SU-DHL-6 (cell line): ENCODE measurements at regions not wholly inside any gene's neighbourhood (a gene's known extent, or its start where the extent isn't known, plus 50 kb on each side); places are given as distances from the start of the nearest gene placed in this dataset.

Experiments used
- H2AFZ ChIP-seq: fragments of 200-600 bp; sonication (generic); 2 replicates; pipeline ENCODE4 v1.6.1; 2014; ENCODE audit warnings: low read depth, mild to moderate bottlenecking, moderate library complexity, mixed read lengths, antibody characterized with exemption, low read length; ENCODE audit not compliant: severe bottlenecking
- H3F3A ChIP-seq: fragments of 200-600 bp; shearing (Covaris generic); 2 replicates; pipeline ENCODE4 v1.6.0; 2016; ENCODE audit warnings: antibody characterized with exemption, mild to moderate bottlenecking; ENCODE audit not compliant: insufficient read depth
- H3K27ac ChIP-seq: fragments of 200-600 bp; sonication (generic); 2 replicates; pipeline ENCODE4 v1.5.1; 2016; ENCODE audit warnings: low read depth, mild to moderate bottlenecking, low read length, moderate library complexity, mixed read lengths
- H3K27me3 ChIP-seq: fragments of 200-600 bp; sonication (generic), shearing (Covaris generic); 2 replicates; pipeline ENCODE4 v1.6.0; 2014; ENCODE audit warnings: mild to moderate bottlenecking, low read length
- H3K36me3 ChIP-seq: fragments of 200-600 bp; sonication (generic); 2 replicates; pipeline ENCODE4 v1.6.1; 2014; ENCODE audit warnings: mild to moderate bottlenecking, low read length, mixed read lengths
- H3K4me2 ChIP-seq: fragments of 300-600, 200-600 bp; shearing (Covaris generic), sonication (generic); 2 replicates; pipeline ENCODE4 v1.6.0; 2014; ENCODE audit warnings: low read length, low read depth, mild to moderate bottlenecking; ENCODE audit not compliant: poor library complexity, severe bottlenecking
- H3K4me3 ChIP-seq: fragments of 200-600 bp; sonication (generic); 2 replicates; pipeline ENCODE4 v1.5.1; 2014; ENCODE audit warnings: antibody characterized with exemption, low read length, mild to moderate bottlenecking, mixed read lengths; ENCODE audit not compliant: insufficient read depth, poor library complexity, severe bottlenecking
- H3K79me2 ChIP-seq: fragments of 200-600 bp; sonication (generic); 2 replicates; pipeline ENCODE4 v1.6.1; 2014; ENCODE audit warnings: mild to moderate bottlenecking, low read length, moderate library complexity; ENCODE audit not compliant: insufficient read depth
- H3K9ac ChIP-seq: fragments of 200-600 bp; sonication (generic); 2 replicates; pipeline ENCODE4 v1.7.0; 2014; ENCODE audit warnings: mild to moderate bottlenecking, low read length
- H3K9me2 ChIP-seq: fragments of 200-600 bp; sonication (generic); replicated peaks from 2 replicates; pipeline ENCODE4 v1.6.1; 2014; ENCODE audit warnings: low read length; ENCODE audit not compliant: insufficient read depth
- H3K9me3 ChIP-seq: fragments of 200-600 bp; sonication (generic); 2 replicates; pipeline ENCODE4 v1.6.1; 2014; ENCODE audit warnings: low read length, mixed read lengths; ENCODE audit not compliant: insufficient read depth
- H4K20me1 ChIP-seq: fragments of 200-600 bp; sonication (generic); 2 replicates; pipeline ENCODE4 v1.6.1; 2014; ENCODE audit warnings: low read depth, mild to moderate bottlenecking, antibody characterized with exemption, low read length, moderate library complexity, mixed read lengths
- EZH2phosphoT487 ChIP-seq: fragments of 200-600 bp; sonication (generic), shearing (Covaris generic); conservative IDR thresholded peaks from 2 replicates; pipeline ENCODE4 v1.6.1; 2018; ENCODE audit warnings: mild to moderate bottlenecking, antibody characterized with exemption, low read length, moderate library complexity, mixed read lengths
- TF ChIP-seq, protein P1 (sequence below): fragments of 200-600 bp; sonication (generic); IDR thresholded peaks from one replicate; pipeline ENCODE4 v1.5.1; 2017; ENCODE audit warnings: antibody characterized with exemption, mild to moderate bottlenecking, low read length, moderate library complexity; ENCODE audit not compliant: insufficient read depth, poor library complexity, severe bottlenecking

- TF ChIP-seq, protein P1, sequence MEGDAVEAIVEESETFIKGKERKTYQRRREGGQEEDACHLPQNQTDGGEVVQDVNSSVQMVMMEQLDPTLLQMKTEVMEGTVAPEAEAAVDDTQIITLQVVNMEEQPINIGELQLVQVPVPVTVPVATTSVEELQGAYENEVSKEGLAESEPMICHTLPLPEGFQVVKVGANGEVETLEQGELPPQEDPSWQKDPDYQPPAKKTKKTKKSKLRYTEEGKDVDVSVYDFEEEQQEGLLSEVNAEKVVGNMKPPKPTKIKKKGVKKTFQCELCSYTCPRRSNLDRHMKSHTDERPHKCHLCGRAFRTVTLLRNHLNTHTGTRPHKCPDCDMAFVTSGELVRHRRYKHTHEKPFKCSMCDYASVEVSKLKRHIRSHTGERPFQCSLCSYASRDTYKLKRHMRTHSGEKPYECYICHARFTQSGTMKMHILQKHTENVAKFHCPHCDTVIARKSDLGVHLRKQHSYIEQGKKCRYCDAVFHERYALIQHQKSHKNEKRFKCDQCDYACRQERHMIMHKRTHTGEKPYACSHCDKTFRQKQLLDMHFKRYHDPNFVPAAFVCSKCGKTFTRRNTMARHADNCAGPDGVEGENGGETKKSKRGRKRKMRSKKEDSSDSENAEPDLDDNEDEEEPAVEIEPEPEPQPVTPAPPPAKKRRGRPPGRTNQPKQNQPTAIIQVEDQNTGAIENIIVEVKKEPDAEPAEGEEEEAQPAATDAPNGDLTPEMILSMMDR: no peak
- TF ChIP-seq EZH2phosphoT487: no peak
- H3K79me2 ChIP-seq: no peaks in the 10 kb centered on the region
- no peak overlapping the region for H3K4me3 ChIP-seq
- H3F3A ChIP-seq: no peaks in the 10 kb centered on the region
- H3K9me3 ChIP-seq: no peaks in the 10 kb centered on the region
- no peak overlapping the region for H3K27ac ChIP-seq
- H3K27me3 ChIP-seq: no peaks in the 10 kb centered on the region
- H3K9me2 ChIP-seq: no peaks in the 10 kb centered on the region
- H4K20me1 ChIP-seq: no peaks in the 10 kb centered on the region
- no peak overlapping the region for H3K9ac ChIP-seq
- no peak overlapping the region for H3K4me2 ChIP-seq
- no peak overlapping the region for H2AFZ ChIP-seq
- H3K36me3 ChIP-seq: no peaks in the 10 kb centered on the region
These were observed 223.5 kb upstream of the DAB2 start for GRCh38 chr5:39648085-39648847.

DNA sequence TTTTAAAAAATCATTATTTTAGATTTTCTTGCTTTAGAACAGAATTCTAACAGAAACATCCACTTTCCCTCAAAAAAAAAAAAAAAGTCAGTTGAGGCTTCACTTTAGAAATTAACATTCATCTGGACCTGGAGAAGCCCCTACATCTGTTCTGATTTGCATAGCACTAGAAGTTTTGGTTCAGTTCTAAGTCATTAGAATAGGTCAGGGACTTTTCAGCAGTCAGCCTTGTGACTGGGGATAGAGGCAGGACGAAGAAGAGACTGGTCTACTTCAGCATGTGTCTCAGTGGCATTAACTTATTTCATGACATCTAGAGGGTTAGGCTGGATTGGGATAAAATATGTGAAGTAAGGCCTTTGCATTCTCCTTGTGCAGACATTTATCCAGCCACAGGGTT lies 215.8 kb upstream of the DAB2 start:
- no peaks in the 10 kb centered on the region for H4K20me1 ChIP-seq
- no peaks in the 10 kb centered on the region for H3K79me2 ChIP-seq
- no peak overlapping the region for H3K9ac ChIP-seq
- no peaks in the 10 kb centered on the region for H3K36me3 ChIP-seq
- H3K9me3 ChIP-seq: no peaks in the 10 kb centered on the region
- no peak overlapping the region for H3K4me3 ChIP-seq
- no peak overlapping the region for H3K4me2 ChIP-seq
- TF ChIP-seq, protein P1: no peak
- no peak for TF ChIP-seq EZH2phosphoT487
- no peak overlapping the region for H3K27ac ChIP-seq
- no peak overlapping the region for H2AFZ ChIP-seq
- no peaks in the 10 kb centered on the region for H3K9me2 ChIP-seq
- no peaks in the 10 kb centered on the region for H3K27me3 ChIP-seq
- no peaks in the 10 kb centered on the region for H3F3A ChIP-seq

DNA sequence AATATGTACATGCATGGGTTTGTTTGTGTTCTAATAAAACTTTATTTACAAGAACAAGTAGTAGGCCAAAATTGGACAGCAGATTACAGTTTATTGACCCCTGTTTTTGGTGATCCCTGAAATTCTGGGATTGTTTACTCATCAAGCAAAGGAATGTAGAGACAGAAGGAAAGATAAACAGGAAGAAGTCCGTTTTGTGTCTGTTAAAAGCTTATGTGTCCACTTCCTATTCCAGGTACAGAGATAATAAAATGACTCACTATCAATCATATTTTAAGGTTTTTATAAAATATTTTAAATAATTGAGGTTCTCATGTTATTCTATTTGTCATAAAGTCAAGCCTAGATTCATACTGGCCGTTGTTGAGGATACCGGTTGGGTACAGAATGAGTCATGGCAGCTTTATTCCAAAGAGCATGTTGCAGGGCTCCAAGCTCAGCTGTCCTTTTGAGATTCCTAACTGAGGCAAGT lies 214.9 kb upstream of the DAB2 start:
- Histone ChIP-seq H3K36me3 (no peaks in the 10 kb centered on the region), H3K79me2 (no peaks in the 10 kb centered on the region), H4K20me1 (no peaks in the 10 kb centered on the region), H3K9me3 (no peaks in the 10 kb centered on the region), H3K4me3 (no peak overlapping the region), H3K27ac (no peak overlapping the region), H2AFZ (no peak overlapping the region), H3K9ac (no peak overlapping the region), H3K27me3 (no peaks in the 10 kb centered on the region), H3K9me2 (no peaks in the 10 kb centered on the region), H3K4me2 (no peak overlapping the region), H3F3A (no peaks in the 10 kb centered on the region)
- TF ChIP-seq, protein P1: no peak
- no peak for TF ChIP-seq EZH2phosphoT487
